HG03521 (cell line): ENCODE measurements at regions not wholly inside any gene's neighbourhood (a gene's known extent, or its start where the extent isn't known, plus 50 kb on each side); places are given as distances from the start of the nearest gene placed in this dataset.
"Not testable (repeated sequence)": the region's sequence is repeated elsewhere in the genome, so short reads cannot be mapped to it uniquely, and the experiment has no call there.

Experiments
- ATAC-seq: cut with Tn5 transposase; IDR thresholded peaks from one replicate; pipeline ENCODE4 v1.9.1; 2021; ENCODE audit warnings: mild to moderate bottlenecking, moderate library complexity; ENCODE audit not compliant: unreplicated experiment

DNA sequence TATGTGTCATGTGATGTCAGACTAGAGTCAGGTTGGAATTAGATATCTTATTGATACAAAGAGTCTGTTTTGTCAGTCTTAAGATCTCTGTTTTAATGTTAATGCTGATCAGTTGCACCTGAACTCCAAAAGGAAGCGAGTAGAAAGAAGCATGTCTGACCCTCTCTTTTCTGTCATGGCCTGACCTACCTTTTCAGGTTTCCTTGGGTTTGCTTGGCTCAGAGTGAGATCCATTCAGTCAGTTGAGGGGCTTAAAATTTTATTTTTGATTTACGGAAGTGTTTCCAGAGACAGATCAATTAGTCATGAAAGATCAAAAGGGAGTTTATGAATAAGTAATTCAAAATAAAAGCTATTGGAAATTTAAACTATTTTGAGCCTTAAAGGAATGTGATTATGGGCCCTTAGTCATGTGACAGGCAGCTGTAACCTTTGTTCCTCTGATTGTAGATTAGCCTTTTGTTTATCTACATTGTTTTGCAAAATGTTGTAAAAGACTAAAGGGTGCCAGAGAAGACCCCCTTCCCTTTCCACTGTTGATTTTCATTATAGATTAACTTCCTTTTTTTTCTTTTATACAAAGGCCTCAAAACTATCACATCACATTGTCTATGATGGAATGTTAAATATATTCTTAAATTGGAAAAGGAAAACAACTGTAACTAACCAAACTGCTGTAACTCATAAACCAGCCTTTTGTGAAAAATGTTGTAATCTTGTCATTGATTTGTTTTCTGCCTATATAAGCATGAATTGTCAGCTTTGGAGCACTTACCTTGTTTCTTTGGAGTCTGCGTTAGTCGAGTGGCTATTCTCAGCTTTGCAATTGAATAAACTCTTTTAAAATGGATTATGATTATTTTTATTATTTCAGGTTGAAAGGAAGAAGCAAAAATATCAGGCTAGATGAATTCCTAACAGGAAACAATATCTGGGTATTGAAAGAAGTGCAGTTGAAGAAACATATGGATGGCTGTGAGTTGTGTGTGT is 195.5 kb upstream of the MBL2 start:
- ATAC-seq, result no peak

- ATAC-seq, result no peak
Observed at GRCh38 chr10:52966904-52967303, 194.3 kb upstream of the MBL2 start.

GRCh38 chr10:52965938-52966401 is 193.4 kb upstream of the MBL2 start:
- ATAC-seq, result peak; percentile 98

GRCh38 chr10:52965509-52965908 is 192.9 kb upstream of the MBL2 start:
- ATAC-seq, result no peak

DNA sequence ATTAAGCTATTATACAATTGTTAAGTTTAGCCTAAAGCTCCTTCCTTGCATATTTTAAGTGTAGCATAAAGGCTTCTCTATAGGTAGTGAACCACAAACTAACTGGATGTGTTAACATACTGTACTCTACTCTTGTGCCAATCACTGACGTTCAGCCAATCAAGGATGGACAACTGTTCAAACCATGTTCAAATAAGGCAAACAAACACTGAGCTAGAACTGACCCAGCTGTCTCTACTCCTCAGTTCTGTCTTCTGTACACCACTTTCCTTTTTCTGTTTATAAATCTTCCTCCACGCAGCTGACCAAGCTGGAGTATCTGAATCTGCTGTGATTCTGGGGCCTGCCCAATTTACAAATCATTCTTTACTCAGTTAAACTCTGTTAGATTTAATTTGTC is 188.7 kb upstream of the MBL2 start:
- no peak for ATAC-seq

GRCh38 chr10:52959810-52960209 is 187.2 kb upstream of the MBL2 start:
- ATAC-seq, result no peak

GRCh38 chr10:52956861-52957260 is 184.3 kb upstream of the MBL2 start:
- no peak for ATAC-seq

DNA sequence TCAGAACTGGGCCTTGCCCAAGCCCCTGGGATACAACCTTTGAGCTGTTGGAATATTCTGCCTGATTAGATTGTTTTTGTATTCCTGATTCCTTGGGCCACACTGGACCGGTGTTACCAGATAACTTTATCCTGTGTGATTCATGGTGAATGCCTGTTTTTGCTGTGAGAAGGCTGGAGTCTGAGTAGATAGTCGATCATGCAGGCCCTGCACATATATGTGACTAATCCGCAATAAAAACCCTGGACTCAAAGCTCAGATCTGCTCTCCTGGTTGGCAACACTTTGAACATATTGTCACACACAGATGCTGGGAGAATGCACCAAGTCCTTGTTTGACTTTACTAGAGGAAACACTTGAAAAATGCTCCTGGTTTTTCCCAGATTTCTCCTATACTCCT is 183.9 kb upstream of the MBL2 start:
- no peak for ATAC-seq

DNA sequence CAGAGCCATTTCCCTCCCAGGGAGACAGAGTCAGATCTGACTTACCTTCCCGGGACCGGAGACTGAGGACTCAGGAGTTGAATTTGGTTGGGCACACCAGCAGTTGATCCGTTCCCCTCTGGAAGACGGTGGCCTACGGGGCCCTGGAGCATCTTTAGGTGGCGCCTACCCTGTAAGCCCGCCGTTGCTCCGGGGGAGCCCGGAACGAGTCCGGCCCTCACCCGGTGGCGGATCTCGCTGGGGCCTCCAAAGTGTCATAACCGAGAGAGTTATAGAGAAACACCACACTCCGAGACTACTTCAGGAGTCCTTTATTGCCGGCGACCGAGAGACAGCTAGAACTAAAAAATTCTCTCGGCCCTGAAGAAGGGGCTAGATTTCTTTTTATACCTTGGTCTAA is 182.8 kb upstream of the MBL2 start:
- ATAC-seq, result no peak

DNA sequence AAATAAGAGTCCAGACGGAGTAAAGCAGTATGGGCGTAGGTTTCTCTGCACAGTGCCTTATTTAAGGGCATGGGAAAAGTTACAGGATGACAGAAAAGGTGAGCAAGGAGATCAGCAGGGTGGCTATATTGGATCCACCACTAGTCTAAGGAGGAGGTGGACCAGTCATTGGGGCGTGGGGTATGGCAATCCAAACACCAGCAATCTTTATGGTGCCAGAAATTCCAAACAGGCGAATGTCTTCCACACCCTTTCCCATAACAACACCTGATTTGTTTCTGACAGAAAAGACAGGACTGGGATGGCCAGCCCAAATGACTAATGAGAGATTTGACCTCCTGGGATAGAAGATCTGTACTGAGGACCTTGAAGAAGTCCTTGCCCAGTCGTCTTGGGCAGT is 181.8 kb upstream of the MBL2 start:
- ATAC-seq, result no peak

- no peak for ATAC-seq
Observed at GRCh38 chr10:52952391-52953055, 179.9 kb upstream of the MBL2 start.

DNA sequence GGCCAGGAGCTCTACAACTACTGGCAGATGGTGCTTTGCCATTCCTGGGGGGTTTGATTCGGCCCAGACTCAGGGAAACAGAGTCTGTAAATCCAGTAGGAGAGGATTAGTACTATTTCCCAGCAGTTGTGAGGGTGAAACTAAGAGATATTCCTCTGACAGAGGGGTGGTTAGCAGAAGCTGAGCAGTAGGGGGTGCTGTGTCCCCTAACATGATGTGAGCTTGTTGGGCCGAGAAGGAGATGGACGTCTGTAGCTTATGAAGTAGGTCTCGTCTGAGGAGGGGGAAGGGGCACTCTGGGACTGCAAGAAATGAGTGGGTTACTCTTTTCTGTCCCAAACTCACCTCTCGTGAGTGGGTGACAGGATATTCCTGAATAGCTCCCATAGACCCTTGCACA is 179.2 kb upstream of the MBL2 start:
- no peak for ATAC-seq

GRCh38 chr10:52950578-52950977 is 178.0 kb upstream of the MBL2 start:
- ATAC-seq, result no peak

DNA sequence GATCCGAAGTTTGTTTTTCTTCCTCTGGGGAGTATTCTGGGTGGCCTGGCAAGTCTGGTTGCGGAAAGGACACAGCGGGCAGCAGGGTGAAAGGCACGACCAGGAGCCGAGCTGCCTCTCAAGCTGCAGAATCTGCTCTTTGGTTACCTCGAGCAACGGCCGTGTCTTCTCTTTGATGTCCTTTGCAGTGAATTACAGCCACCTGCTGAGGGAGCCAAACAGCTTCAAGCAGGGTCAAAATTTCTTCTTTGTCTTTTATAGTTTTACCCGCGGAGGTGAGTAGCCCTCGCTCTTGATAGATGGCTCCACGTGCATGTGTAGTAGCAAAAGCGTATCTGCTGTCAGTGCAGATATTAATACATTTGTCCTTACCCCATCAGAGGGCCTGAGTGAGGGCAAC is 177.3 kb upstream of the MBL2 start:
- ATAC-seq, result no peak

- ATAC-seq, result no peak
Observed at GRCh38 chr10:52946486-52946885, 173.9 kb upstream of the MBL2 start.

- not testable (repeated sequence) for ATAC-seq
Observed at GRCh38 chr10:52945521-52945920, 172.9 kb upstream of the MBL2 start.

DNA sequence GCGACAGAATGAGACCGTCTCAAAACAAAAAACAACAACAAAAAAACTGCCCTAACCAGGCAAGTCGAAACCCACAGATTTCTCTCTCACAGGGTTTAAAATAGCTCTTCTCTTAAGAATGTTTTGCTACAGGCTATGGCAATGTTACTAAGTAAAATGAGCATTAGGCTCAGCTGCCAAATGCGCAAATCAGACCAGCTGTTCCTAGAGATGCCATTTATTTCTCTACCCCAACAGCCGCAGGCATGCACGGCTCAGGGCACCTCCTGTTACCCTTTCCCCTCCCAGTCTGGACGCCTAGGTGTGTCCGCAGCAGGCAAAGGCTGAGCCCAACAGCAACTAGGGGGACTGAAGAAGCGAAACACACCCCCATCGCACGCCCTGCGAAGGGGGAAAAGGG is 168.3 kb upstream of the MBL2 start:
- ATAC-seq, result no peak

- ATAC-seq, result no peak
Observed at GRCh38 chr10:52939894-52940293, 167.3 kb upstream of the MBL2 start.

- no peak for ATAC-seq
Observed at GRCh38 chr10:52933748-52934147, 161.2 kb upstream of the MBL2 start.

- ATAC-seq, result no peak
Observed at GRCh38 chr10:52927678-52928077, 155.1 kb upstream of the MBL2 start.

DNA sequence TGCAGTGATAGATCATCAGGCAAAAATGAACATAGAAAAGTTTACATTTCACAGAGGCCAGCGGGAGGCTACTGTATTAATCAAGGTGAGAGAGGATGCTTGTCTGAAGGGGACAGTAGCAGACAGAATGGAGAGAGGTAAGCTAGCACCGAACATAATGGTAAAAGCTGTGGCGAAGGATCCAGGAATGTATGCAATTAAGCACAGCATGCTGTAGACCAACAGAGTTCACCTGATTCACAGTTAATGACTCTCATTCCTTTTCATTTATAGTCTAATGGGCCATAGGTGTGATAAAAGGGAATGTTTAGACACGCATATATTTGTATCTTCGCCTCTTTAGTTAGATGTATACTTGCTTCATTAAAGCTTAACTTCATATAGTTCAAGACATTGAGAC is 150.9 kb upstream of the MBL2 start:
- no peak for ATAC-seq

DNA sequence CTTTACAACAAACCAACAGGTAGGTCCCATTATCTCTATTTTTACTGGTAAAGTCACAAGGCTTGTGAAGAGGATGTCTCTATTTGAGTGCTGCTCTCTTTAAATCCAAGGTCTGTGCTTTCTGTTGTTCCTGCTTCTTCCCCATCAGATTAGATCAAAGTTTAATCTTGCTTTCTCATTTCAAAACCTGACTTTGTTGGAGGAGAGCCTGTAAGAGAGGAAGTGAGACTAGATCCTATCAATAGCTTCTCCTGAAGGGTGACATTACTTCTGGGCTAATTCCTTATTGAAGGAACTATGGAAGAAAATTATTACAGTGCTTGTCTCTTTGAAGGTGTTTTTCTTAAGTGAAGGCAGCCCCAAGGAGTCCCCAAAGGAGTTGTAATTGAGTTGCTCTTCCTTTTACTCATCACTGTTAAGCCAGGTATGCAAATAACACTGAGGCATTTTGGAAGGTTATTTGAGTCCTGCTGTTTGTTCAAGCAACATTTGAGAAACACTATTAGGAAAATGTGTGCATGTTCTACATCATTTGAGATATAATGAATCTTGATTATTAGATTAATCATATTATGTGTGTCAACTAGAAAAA is 146.2 kb upstream of the MBL2 start:
- ATAC-seq, result no peak
